Mesenchymal stem cell (in vitro differentiated cells and primary cell): ENCODE measurements at regions not wholly inside any gene's neighbourhood (a gene's known extent, or its start where the extent isn't known, plus 50 kb on each side); places are given as distances from the start of the nearest gene placed in this dataset.

ENCODE experiments used
- DNase-seq: peaks from one replicate; pipeline ENCODE4 v3.0.0-alpha.2; 2013
- H2AFZ ChIP-seq: one replicate; pipeline ENCODE4 v1.6.1; 2013; ENCODE audit warnings: low read depth, mild to moderate bottlenecking, control low read depth, inconsistent platforms, low read length, moderate library complexity
- H2AK5ac ChIP-seq: 2 replicates; pipeline ENCODE4 v1.6.1; 2013; ENCODE audit warnings: low read length, moderate library complexity, mild to moderate bottlenecking, inconsistent platforms; ENCODE audit not compliant: severe bottlenecking
- H2BK120ac ChIP-seq: one replicate; pipeline ENCODE4 v1.6.1; 2013; ENCODE audit warnings: low read depth, mild to moderate bottlenecking, inconsistent platforms, low read length, moderate library complexity
- H2BK12ac ChIP-seq, 2 experiments: one replicate each; pipeline ENCODE4 v1.6.1; 2013; ENCODE audit warnings: inconsistent platforms in 2 of 2, low read length in 2 of 2, mild to moderate bottlenecking in 2 of 2, moderate library complexity in 2 of 2, control low read depth in 1 of 2
- H2BK15ac ChIP-seq: one replicate; pipeline ENCODE4 v1.6.1; 2013; ENCODE audit warnings: mild to moderate bottlenecking, low read depth, inconsistent platforms; ENCODE audit not compliant: poor library complexity, severe bottlenecking
- H2BK5ac ChIP-seq: 2 replicates; pipeline ENCODE4 v1.6.1; 2013; ENCODE audit warnings: low read depth, mild to moderate bottlenecking, low read length, control low read depth, inconsistent platforms; ENCODE audit not compliant: poor library complexity, severe bottlenecking
- H3K14ac ChIP-seq, 2 experiments: one replicate each; pipeline ENCODE4 v1.6.1; 2013; ENCODE audit warnings: inconsistent platforms in 2 of 2, low read length in 2 of 2, control low read depth in 1 of 2, mild to moderate bottlenecking in 1 of 2, moderate library complexity in 1 of 2
- H3K18ac ChIP-seq, 2 experiments: one replicate each; pipeline ENCODE4 v1.6.1; 2013; ENCODE audit warnings: inconsistent platforms in 2 of 2, low read length in 2 of 2, control low read depth in 1 of 2, low read depth in 1 of 2, mild to moderate bottlenecking in 1 of 2
- H3K23ac ChIP-seq, 2 experiments: one replicate each; pipeline ENCODE4 v1.6.1; 2013; ENCODE audit warnings: inconsistent platforms in 2 of 2, low read length in 2 of 2, mild to moderate bottlenecking in 2 of 2, moderate library complexity in 2 of 2, control low read depth in 1 of 2
- H3K27ac ChIP-seq: 2 replicates; pipeline ENCODE4 v1.5.1; 2013; ENCODE audit warnings: mild to moderate bottlenecking, moderate library complexity, low read length, control low read depth, inconsistent platforms; ENCODE audit not compliant: poor library complexity, severe bottlenecking
- H3K27me3 ChIP-seq, 2 experiments: 2 replicates each; pipeline versions ENCODE4 v1.6.1 to v1.7.0; 2013; ENCODE audit warnings: low read length in 2 of 2, mild to moderate bottlenecking in 2 of 2, moderate library complexity in 2 of 2, control low read depth in 1 of 2, inconsistent platforms in 1 of 2; ENCODE audit not compliant: control insufficient read depth in 1 of 2, insufficient read depth in 1 of 2
- H3K36me3 ChIP-seq, 2 experiments: 2 replicates each; pipeline versions ENCODE4 v1.6.1 to v1.7.0; 2013; ENCODE audit warnings: low read length in 2 of 2, control low read depth in 1 of 2, inconsistent platforms in 1 of 2, low read depth in 1 of 2, mild to moderate bottlenecking in 1 of 2; ENCODE audit not compliant: insufficient read depth in 2 of 2, control insufficient read depth in 1 of 2
- H3K4ac ChIP-seq, 2 experiments: one replicate each; pipeline ENCODE4 v1.6.1; 2013; ENCODE audit warnings: inconsistent platforms in 2 of 2, low read length in 2 of 2, mild to moderate bottlenecking in 2 of 2, moderate library complexity in 2 of 2, control low read depth in 1 of 2, low read depth in 1 of 2
- H3K4me1 ChIP-seq: 2 replicates; pipeline ENCODE4 v1.6.1; 2013; ENCODE audit warnings: low read depth, low read length, control low read depth; ENCODE audit not compliant: control insufficient read depth, insufficient read depth
- H3K4me2 ChIP-seq: 2 replicates; pipeline ENCODE4 v1.6.1; 2013; ENCODE audit warnings: low read length, mild to moderate bottlenecking, inconsistent platforms; ENCODE audit not compliant: poor library complexity, severe bottlenecking
- H3K4me3 ChIP-seq, 2 experiments: 2 replicates each; pipeline versions ENCODE4 v1.5.1 to v1.7.0; 2013; ENCODE audit warnings: low read length in 2 of 2, mild to moderate bottlenecking in 2 of 2, control low read depth in 1 of 2, low read depth in 1 of 2; ENCODE audit not compliant: insufficient read depth in 1 of 2
- H3K79me1 ChIP-seq: replicated peaks from 2 replicates; pipeline ENCODE4 v1.6.1; 2013; ENCODE audit warnings: mild to moderate bottlenecking, control low read depth, low read length, inconsistent platforms; ENCODE audit not compliant: poor library complexity, severe bottlenecking
- H3K9ac ChIP-seq: 2 replicates; pipeline ENCODE4 v1.7.0; 2013; ENCODE audit warnings: mild to moderate bottlenecking, low read length, moderate library complexity
- H3K9me3 ChIP-seq: 2 replicates; pipeline ENCODE4 v1.7.0; 2013; ENCODE audit warnings: mild to moderate bottlenecking, low read length; ENCODE audit not compliant: control insufficient read depth
- H4K8ac ChIP-seq: one replicate; pipeline ENCODE4 v1.6.1; 2013; ENCODE audit warnings: inconsistent platforms, mild to moderate bottlenecking, low read length, moderate library complexity
- H4K91ac ChIP-seq: one replicate; pipeline ENCODE4 v1.6.1; 2013; ENCODE audit warnings: mild to moderate bottlenecking, low read length, inconsistent platforms
- WGBS: methylation state at CpG from one replicate; pipeline ENCODE4 v1.1.7; 2013; ENCODE audit warnings: mixed read lengths; 5-methylcytosine and 5-hydroxymethylcytosine counted together

DNA sequence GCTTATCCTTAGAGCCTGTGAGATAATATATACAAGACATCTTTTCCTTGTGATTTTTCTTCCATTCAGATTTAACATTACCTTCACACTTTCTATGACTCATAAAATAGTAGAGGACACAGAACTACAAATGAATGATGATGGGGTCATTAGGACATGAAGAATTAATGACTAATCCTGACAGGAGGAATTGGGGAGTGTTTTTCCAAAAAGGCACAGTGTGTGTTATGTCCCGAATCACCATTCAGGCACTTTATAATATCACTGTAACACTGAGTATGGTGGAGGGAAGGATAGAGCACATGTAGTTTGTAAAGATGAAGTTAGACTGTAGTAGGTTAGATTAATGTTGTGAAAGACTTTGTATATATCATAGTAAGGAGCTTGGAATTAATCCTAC, 391.3 kb downstream of the JRKL start:
- Histone ChIP-seq H3K36me3 (no peaks in the 10 kb centered on the region), H2BK120ac (no peak overlapping the region), H2AK5ac (no peak overlapping the region), H3K4me2 (no peak overlapping the region), H3K23ac (no peak overlapping the region), H2BK12ac (no peak overlapping the region), H3K4me3 (no peak overlapping the region), H2BK5ac (no peak overlapping the region), H2BK15ac (no peak overlapping the region), H3K14ac (no peak overlapping the region), H3K18ac (no peak overlapping the region), H3K9ac (no peak overlapping the region), H3K4me1 (no peaks in the 10 kb centered on the region), H3K9me3 (no peaks in the 10 kb centered on the region), H4K91ac (no peak overlapping the region), H3K27me3 (no peaks in the 10 kb centered on the region), H3K27ac (no peak overlapping the region), H2AFZ (no peak overlapping the region), H3K79me1 (no peaks in the 10 kb centered on the region), H3K4ac (no peak overlapping the region), H4K8ac (no peak overlapping the region)
- WGBS = 0% methylated on average over 1 of the region's 1 CpG
- DNase-seq = no peak

DNA sequence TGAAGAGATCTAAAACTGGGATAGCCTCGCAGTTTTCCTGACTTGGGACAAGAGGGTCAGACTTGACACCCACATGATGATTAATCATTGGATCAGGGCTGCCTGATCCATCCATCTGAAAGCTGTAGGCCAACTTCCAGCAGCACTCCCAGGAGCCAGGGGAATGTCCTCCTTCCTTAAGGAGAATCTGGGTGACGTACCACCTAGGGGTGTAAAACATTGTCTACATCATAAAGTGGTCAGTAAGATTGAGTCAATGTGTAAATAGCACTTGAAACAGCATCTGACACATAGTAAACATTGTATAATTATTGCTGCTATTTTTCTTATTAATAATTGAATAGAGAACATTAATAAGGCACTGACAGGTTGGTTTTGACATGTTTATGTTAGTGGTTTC, 392.8 kb downstream of the JRKL start:
- H3K18ac ChIP-seq = no peak overlapping the region
- no peaks in the 10 kb centered on the region for H3K36me3 ChIP-seq
- no peak overlapping the region for H2BK15ac ChIP-seq
- WGBS = 68% methylated on average over 1 of the region's 2 CpGs
- H3K27ac ChIP-seq = no peak overlapping the region
- DNase-seq = no peak
- no peaks in the 10 kb centered on the region for H3K27me3 ChIP-seq
- H4K91ac ChIP-seq = no peak overlapping the region
- H3K9ac ChIP-seq = no peak overlapping the region
- no peak overlapping the region for H4K8ac ChIP-seq
- H3K9me3 ChIP-seq = no peaks in the 10 kb centered on the region
- H3K23ac ChIP-seq = no peak overlapping the region
- no peak overlapping the region for H3K14ac ChIP-seq
- no peak overlapping the region for H3K4me3 ChIP-seq
- no peak overlapping the region for H2BK5ac ChIP-seq
- no peaks in the 10 kb centered on the region for H3K79me1 ChIP-seq
- no peak overlapping the region for H2AFZ ChIP-seq
- no peak overlapping the region for H2BK120ac ChIP-seq
- H3K4me2 ChIP-seq = no peak overlapping the region
- H3K4ac ChIP-seq = no peak overlapping the region
- H2BK12ac ChIP-seq = no peak overlapping the region
- no peak overlapping the region for H2AK5ac ChIP-seq
- no peaks in the 10 kb centered on the region for H3K4me1 ChIP-seq

DNA sequence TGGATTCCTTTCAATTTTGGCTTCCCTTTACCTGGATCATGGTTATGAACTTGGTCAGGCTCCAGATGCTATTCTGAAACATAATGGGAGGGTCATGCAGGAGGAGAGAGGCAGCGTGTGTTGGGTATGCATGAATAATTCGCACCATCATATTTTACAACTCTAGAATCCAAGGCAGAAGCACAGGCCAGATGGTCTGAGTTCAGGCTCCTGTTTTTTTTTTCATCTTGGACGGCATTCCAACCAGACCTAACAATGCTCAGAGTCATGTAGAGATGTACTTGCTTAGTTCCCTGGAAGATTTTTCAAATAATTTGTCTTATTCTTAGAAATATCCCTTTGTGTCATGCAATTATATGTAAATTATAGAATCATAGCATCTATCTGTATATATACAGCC, 393.5 kb downstream of the JRKL start:
- Histone ChIP-seq H2BK5ac (no peak overlapping the region), H3K4ac (no peak overlapping the region), H3K27ac (no peak overlapping the region), H2BK120ac (no peak overlapping the region), H2BK15ac (no peak overlapping the region), H2AFZ (no peak overlapping the region), H3K18ac (no peak overlapping the region), H4K8ac (no peak overlapping the region), H3K14ac (no peak overlapping the region), H4K91ac (no peak overlapping the region), H3K27me3 (no peaks in the 10 kb centered on the region), H2AK5ac (no peak overlapping the region), H3K79me1 (no peaks in the 10 kb centered on the region), H3K4me2 (no peak overlapping the region), H3K9me3 (no peaks in the 10 kb centered on the region), H3K23ac (no peak overlapping the region), H3K9ac (no peak overlapping the region), H2BK12ac (no peak overlapping the region), H3K4me1 (no peaks in the 10 kb centered on the region), H3K36me3 (no peaks in the 10 kb centered on the region), H3K4me3 (no peak overlapping the region)
- DNase-seq = no peak
- 83% methylated on average over 3 of the region's 3 CpGs for WGBS

DNA sequence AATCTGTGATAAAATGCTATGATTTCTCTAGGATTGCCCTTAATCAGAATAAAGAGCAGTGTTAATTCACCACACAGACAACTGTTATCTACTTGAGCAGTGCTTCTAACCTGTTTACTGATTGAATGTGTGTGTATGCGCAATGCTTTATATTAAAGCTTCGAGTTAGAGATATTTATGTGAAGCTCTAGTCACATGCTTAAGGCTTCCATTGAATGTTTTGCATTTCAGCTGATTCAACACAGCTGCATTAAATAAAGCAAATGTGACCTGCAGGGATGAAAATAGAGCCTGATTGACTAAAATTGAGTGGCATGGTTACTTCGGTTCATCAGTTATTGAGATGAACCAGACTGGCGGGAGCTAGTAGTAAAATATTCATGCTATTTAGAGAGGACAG, 395.3 kb downstream of the JRKL start:
- H3K23ac ChIP-seq = no peak overlapping the region
- H3K18ac ChIP-seq = no peak overlapping the region
- no peaks in the 10 kb centered on the region for H3K36me3 ChIP-seq
- no peak overlapping the region for H2BK5ac ChIP-seq
- no peak overlapping the region for H3K4me3 ChIP-seq
- WGBS = 94% methylated on average over 4 of the region's 4 CpGs
- H3K14ac ChIP-seq = no peak overlapping the region
- H2AFZ ChIP-seq = no peak overlapping the region
- H3K4me2 ChIP-seq = no peak overlapping the region
- no peak overlapping the region for H2AK5ac ChIP-seq
- H2BK12ac ChIP-seq = no peak overlapping the region
- no peak overlapping the region for H4K91ac ChIP-seq
- H3K27me3 ChIP-seq = no peaks in the 10 kb centered on the region
- H2BK120ac ChIP-seq = no peak overlapping the region
- H2BK15ac ChIP-seq = no peak overlapping the region
- H3K9ac ChIP-seq = no peak overlapping the region
- no peaks in the 10 kb centered on the region for H3K4me1 ChIP-seq
- no peaks in the 10 kb centered on the region for H3K79me1 ChIP-seq
- DNase-seq = no peak
- no peaks in the 10 kb centered on the region for H3K9me3 ChIP-seq
- no peak overlapping the region for H3K4ac ChIP-seq
- no peak overlapping the region for H3K27ac ChIP-seq
- no peak overlapping the region for H4K8ac ChIP-seq
